Activated B cell treated with CpG ODN at 0.5 μM for 24 hours (primary cell): ENCODE measurements at regions not wholly inside any gene's neighbourhood (a gene's known extent, or its start where the extent isn't known, plus 50 kb on each side); places are given as distances from the start of the nearest gene placed in this dataset.

Experiments
- ATAC-seq: fragments of 200-7000 bp; cut with Tn5 transposase; one replicate; pipeline ENCODE4 v1.10.0; 2021; ENCODE audit warnings: low read depth, mild to moderate bottlenecking, moderate library complexity
- CTCF ChIA-PET: fragments of 350-600 bp; sonication (Branson Sonifier 250); formaldehyde crosslinking; loops from one replicate; lab custom pipeline; 2021; ENCODE audit warnings: antibody characterized with exemption; lab: Charles Lee
- POLR2A ChIA-PET: fragments of 350-600 bp; sonication (Branson Sonifier 250); formaldehyde crosslinking; loops from one replicate; lab custom pipeline; 2021; ENCODE audit warnings: antibody characterized with exemption; lab: Charles Lee
- DNase-seq: peaks from one replicate; pipeline ENCODE4 v3.0.0; 2022
- H3K27ac Mint-ChIP-seq: one replicate; pipeline ENCODE4 v1.8.0; 2020; ENCODE audit warnings: mixed read lengths
- H3K27me3 Mint-ChIP-seq: one replicate; pipeline ENCODE4 v1.8.0; 2021; ENCODE audit warnings: mixed read lengths
- H3K36me3 Mint-ChIP-seq: one replicate; pipeline ENCODE4 v1.8.0; 2021; ENCODE audit warnings: low read depth, mixed read lengths
- H3K4me1 Mint-ChIP-seq: one replicate; pipeline ENCODE4 v1.8.0; 2021; ENCODE audit warnings: mixed read lengths
- H3K4me3 Mint-ChIP-seq: one replicate; pipeline ENCODE4 v1.8.0; 2020; ENCODE audit warnings: mild to moderate bottlenecking, mixed read lengths
- H3K9me3 Mint-ChIP-seq: one replicate; pipeline ENCODE4 v1.8.0; 2020; ENCODE audit warnings: mixed read lengths
- intact Hi-C: fragments of 100-400 bp; cut with micrococcal nuclease; formaldehyde crosslinking; loops from one replicate; pipeline ENCODE4 v1.15.1; 2024
- TF ChIP-seq, protein P1 (sequence below): fragments of 200-600 bp; IDR thresholded peaks from one replicate; pipeline ENCODE4 v1.8.0; 2022; ENCODE audit warnings: antibody characterized with exemption, mild to moderate bottlenecking

- DNase-seq: no peak
- no peak for ATAC-seq
- H3K27me3 Mint-ChIP-seq: peaks cover 5% of the 10 kb centered on the region
- H3K4me1 Mint-ChIP-seq: peaks cover 3% of the 10 kb centered on the region
- H3K4me3 Mint-ChIP-seq: no peak overlapping the region
- H3K9me3 Mint-ChIP-seq: no peaks in the 10 kb centered on the region
- H3K27ac Mint-ChIP-seq: no peak overlapping the region
- H3K36me3 Mint-ChIP-seq: no peaks in the 10 kb centered on the region
- ChIA-PET CTCF (no interaction called here), POLR2A (no interaction called here)
- TF ChIP-seq, protein P1, sequence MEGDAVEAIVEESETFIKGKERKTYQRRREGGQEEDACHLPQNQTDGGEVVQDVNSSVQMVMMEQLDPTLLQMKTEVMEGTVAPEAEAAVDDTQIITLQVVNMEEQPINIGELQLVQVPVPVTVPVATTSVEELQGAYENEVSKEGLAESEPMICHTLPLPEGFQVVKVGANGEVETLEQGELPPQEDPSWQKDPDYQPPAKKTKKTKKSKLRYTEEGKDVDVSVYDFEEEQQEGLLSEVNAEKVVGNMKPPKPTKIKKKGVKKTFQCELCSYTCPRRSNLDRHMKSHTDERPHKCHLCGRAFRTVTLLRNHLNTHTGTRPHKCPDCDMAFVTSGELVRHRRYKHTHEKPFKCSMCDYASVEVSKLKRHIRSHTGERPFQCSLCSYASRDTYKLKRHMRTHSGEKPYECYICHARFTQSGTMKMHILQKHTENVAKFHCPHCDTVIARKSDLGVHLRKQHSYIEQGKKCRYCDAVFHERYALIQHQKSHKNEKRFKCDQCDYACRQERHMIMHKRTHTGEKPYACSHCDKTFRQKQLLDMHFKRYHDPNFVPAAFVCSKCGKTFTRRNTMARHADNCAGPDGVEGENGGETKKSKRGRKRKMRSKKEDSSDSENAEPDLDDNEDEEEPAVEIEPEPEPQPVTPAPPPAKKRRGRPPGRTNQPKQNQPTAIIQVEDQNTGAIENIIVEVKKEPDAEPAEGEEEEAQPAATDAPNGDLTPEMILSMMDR: no peak
- intact Hi-C loops: no loop called here
Measured at GRCh38 chr20:4074877-4075455, 59.6 kb upstream of the RNF24 start.

GRCh38 chr20:4073852-4074741 lies 58.7 kb upstream of the RNF24 start:
- Mint-ChIP-seq H3K27me3 (peaks cover 5% of the 10 kb centered on the region), H3K4me1 (peaks cover 3% of the 10 kb centered on the region), H3K36me3 (no peaks in the 10 kb centered on the region), H3K9me3 (no peaks in the 10 kb centered on the region), H3K27ac (no peak overlapping the region), H3K4me3 (no peak overlapping the region)
- intact Hi-C loops: no loop called here
- ChIA-PET CTCF (no interaction called here), POLR2A (no interaction called here)
- TF ChIP-seq, protein P1: no peak
- ATAC-seq (no peak), DNase-seq (no peak)

- TF ChIP-seq, protein P1: no peak
- peaks cover 2% of the 10 kb centered on the region for H3K27me3 Mint-ChIP-seq
- H3K4me3 Mint-ChIP-seq: no peak overlapping the region
- H3K9me3 Mint-ChIP-seq: no peaks in the 10 kb centered on the region
- POLR2A ChIA-PET: no interaction called here
- no peak for ATAC-seq
- no peak for DNase-seq
- no peaks in the 10 kb centered on the region for H3K4me1 Mint-ChIP-seq
- intact Hi-C loops: no loop called here
- no peak overlapping the region for H3K27ac Mint-ChIP-seq
- H3K36me3 Mint-ChIP-seq: no peaks in the 10 kb centered on the region
- CTCF ChIA-PET: interaction anchor here (0.7 to 1.9 kb wide), 6 partner anchors 13 to 395 kb away, joined by 3 to 7 read pairs (median 4); partner anchors contain the start of gene AP5S1
Measured at GRCh38 chr20:4071178-4071693, 55.9 kb upstream of the RNF24 start.

DNA sequence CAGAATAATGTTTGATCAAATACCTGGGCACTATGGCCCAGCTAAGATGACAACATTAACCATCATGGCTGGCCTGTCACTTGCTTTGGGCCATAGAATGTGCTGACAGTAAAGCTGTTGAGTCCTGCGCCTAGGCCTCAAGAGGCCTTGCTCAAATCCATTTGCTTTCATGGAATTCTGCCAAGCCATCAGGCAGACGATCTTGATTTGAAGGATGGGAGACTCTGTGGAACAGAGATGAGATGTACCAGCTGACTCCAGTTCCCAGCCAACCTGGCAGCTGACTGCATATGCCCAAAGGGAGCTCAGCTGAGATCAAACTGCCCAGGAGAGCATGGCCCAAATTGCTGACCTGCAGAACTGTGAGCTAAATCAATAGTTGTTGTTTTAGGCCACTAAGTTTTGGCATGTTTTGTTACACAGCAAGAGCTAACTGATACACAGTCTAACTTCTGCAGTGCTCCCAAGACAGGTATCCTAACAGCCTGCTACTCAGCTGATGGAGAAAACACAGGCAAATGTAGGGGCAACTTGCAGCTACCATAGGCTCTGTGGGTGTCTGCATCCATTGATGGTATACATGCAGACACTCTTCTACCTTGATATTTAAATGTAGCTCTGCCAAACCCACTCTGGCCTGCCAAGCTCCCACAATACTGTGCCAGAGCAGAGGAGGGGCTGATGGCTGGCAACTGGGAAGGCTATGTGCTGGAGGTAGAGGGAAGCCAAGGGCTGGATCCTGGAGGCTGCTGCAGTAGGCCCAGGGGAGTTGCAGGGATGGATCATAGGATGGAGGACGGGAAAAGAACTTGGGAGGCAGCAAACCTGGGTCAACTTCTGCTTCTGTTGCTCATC lies 55.2 kb upstream of the RNF24 start:
- ChIA-PET POLR2A (no interaction called here), CTCF (interaction anchor here (0.7 kb wide), 2 partner anchors 13 to 190 kb away, joined by 3 read pairs; no protein-coding TSS in a partner anchor)
- no peak for DNase-seq
- no peaks in the 10 kb centered on the region for H3K27me3 Mint-ChIP-seq
- no peak for ATAC-seq
- H3K36me3 Mint-ChIP-seq: no peaks in the 10 kb centered on the region
- no peaks in the 10 kb centered on the region for H3K4me1 Mint-ChIP-seq
- TF ChIP-seq, protein P1: no peak
- no peak overlapping the region for H3K4me3 Mint-ChIP-seq
- no peak overlapping the region for H3K27ac Mint-ChIP-seq
- intact Hi-C loops: no loop called here
- no peaks in the 10 kb centered on the region for H3K9me3 Mint-ChIP-seq
